MM.1S (cell line): ENCODE measurements at regions not wholly inside any gene's neighbourhood (a gene's known extent, or its start where the extent isn't known, plus 50 kb on each side); places are given as distances from the start of the nearest gene placed in this dataset.

Source experiments
- DNase-seq: peaks from one replicate; pipeline ENCODE4 v3.0.0-alpha.2; 2015
- H2AFZ ChIP-seq: fragments of 300-600 bp; sonication (generic); 2 replicates; pipeline ENCODE4 v1.6.0; 2016; ENCODE audit warnings: antibody characterized with exemption, low read length
- H3F3A ChIP-seq: fragments of 300-600 bp; sonication (generic); 2 replicates; pipeline ENCODE4 v1.6.1; 2016; ENCODE audit warnings: mild to moderate bottlenecking, antibody characterized with exemption, low read length, moderate library complexity, mixed read lengths; ENCODE audit not compliant: insufficient read depth
- H3K27ac ChIP-seq: fragments of 300-600 bp; sonication (generic); 2 replicates; pipeline ENCODE4 v1.5.1; 2016; ENCODE audit warnings: mild to moderate bottlenecking, low read length
- H3K27me3 ChIP-seq: fragments of 300-600 bp; sonication (generic); replicated peaks from 2 replicates; pipeline ENCODE4 v1.6.0; 2016; ENCODE audit warnings: low read length; ENCODE audit not compliant: insufficient read depth
- H3K36me3 ChIP-seq: fragments of 300-600 bp; sonication (generic); replicated peaks from 2 replicates; pipeline ENCODE4 v1.6.1; 2016; ENCODE audit warnings: mild to moderate bottlenecking, low read length, mixed read lengths; ENCODE audit not compliant: insufficient read depth
- H3K4me1 ChIP-seq: fragments of 300-600 bp; sonication (generic); 2 replicates; pipeline ENCODE4 v1.6.1; 2016; ENCODE audit warnings: low read length, mixed read lengths
- H3K4me2 ChIP-seq: fragments of 300-600 bp; sonication (generic); 2 replicates; pipeline ENCODE4 v1.6.0; 2016; ENCODE audit warnings: low read depth, low read length
- H3K4me3 ChIP-seq: fragments of 300-600 bp; sonication (generic); 2 replicates; pipeline ENCODE4 v1.5.1; 2016; ENCODE audit warnings: low read length, mixed read lengths
- H3K79me2 ChIP-seq: fragments of 300-600 bp; sonication (generic); 2 replicates; pipeline ENCODE4 v1.6.1; 2016; ENCODE audit warnings: mixed run types, low read length, mixed read lengths
- H3K9ac ChIP-seq: fragments of 300-600 bp; sonication (generic); 2 replicates; pipeline ENCODE4 v1.6.1; 2016; ENCODE audit warnings: low read length, mixed read lengths
- H3K9me2 ChIP-seq: fragments of 300-600 bp; sonication (generic); replicated peaks from 2 replicates; pipeline ENCODE4 v1.6.1; 2016; ENCODE audit warnings: mild to moderate bottlenecking, low read length, mixed read lengths; ENCODE audit not compliant: insufficient read depth
- H3K9me3 ChIP-seq: fragments of 300-600 bp; sonication (generic); replicated peaks from 2 replicates; pipeline ENCODE4 v1.6.1; 2016; ENCODE audit warnings: mild to moderate bottlenecking, low read length, mixed read lengths; ENCODE audit not compliant: insufficient read depth
- H4K20me1 ChIP-seq: fragments of 300-600 bp; sonication (generic); 2 replicates; pipeline ENCODE4 v1.6.1; 2016; ENCODE audit warnings: mild to moderate bottlenecking, low read length, moderate library complexity, mixed read lengths; ENCODE audit not compliant: insufficient read depth
- EZH2 ChIP-seq: fragments of 300-600 bp; sonication (generic); optimal IDR thresholded peaks from 2 replicates; pipeline ENCODE3; 2017; ENCODE audit warnings: low read depth, mild to moderate bottlenecking, antibody characterized with exemption, low read length, mixed read lengths
- EZH2phosphoT487 ChIP-seq: fragments of 300-600 bp; sonication (generic); IDR thresholded peaks from 2 replicates; pipeline ENCODE4 v1.6.1; 2018; ENCODE audit warnings: antibody characterized with exemption, low read length
- TF ChIP-seq, protein P1 (sequence below): fragments of 300-600 bp; sonication (generic); IDR thresholded peaks from 2 replicates; pipeline ENCODE4 v1.5.1; 2016; ENCODE audit warnings: antibody characterized with exemption, low read length, mixed read lengths

GRCh38 chr2:126750506-126750905 lies 94.5 kb downstream of the GYPC start:
- Histone ChIP-seq H3K27ac (no peak overlapping the region), H3K4me1 (peaks cover 3% of the 10 kb centered on the region; the same call in 1 of the 2 replicates)

GRCh38 chr2:126751477-126751876 lies 95.5 kb downstream of the GYPC start:
- no peak overlapping the region for H3K4me3 ChIP-seq
- H3K9me3 ChIP-seq = no peaks in the 10 kb centered on the region
- H3K9ac ChIP-seq = no peak overlapping the region
- no peak overlapping the region for H3K27ac ChIP-seq
- TF ChIP-seq, protein P1, sequence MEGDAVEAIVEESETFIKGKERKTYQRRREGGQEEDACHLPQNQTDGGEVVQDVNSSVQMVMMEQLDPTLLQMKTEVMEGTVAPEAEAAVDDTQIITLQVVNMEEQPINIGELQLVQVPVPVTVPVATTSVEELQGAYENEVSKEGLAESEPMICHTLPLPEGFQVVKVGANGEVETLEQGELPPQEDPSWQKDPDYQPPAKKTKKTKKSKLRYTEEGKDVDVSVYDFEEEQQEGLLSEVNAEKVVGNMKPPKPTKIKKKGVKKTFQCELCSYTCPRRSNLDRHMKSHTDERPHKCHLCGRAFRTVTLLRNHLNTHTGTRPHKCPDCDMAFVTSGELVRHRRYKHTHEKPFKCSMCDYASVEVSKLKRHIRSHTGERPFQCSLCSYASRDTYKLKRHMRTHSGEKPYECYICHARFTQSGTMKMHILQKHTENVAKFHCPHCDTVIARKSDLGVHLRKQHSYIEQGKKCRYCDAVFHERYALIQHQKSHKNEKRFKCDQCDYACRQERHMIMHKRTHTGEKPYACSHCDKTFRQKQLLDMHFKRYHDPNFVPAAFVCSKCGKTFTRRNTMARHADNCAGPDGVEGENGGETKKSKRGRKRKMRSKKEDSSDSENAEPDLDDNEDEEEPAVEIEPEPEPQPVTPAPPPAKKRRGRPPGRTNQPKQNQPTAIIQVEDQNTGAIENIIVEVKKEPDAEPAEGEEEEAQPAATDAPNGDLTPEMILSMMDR = no peak
- no peak for TF ChIP-seq EZH2
- no peak for TF ChIP-seq EZH2phosphoT487
- no peak for DNase-seq
- H3K36me3 ChIP-seq = no peaks in the 10 kb centered on the region
- H3K79me2 ChIP-seq = no peaks in the 10 kb centered on the region
- H2AFZ ChIP-seq = no peak overlapping the region
- H3K4me2 ChIP-seq = no peak overlapping the region
- peaks cover 3% of the 10 kb centered on the region; the same call in 1 of the 2 replicates for H3K4me1 ChIP-seq
- no peaks in the 10 kb centered on the region for H3K9me2 ChIP-seq
- H3K27me3 ChIP-seq = no peaks in the 10 kb centered on the region
- no peaks in the 10 kb centered on the region for H4K20me1 ChIP-seq
- H3F3A ChIP-seq = no peaks in the 10 kb centered on the region

More at GRCh38 chr2:126750506-126750905, 94.5 kb downstream of the GYPC start:
- Histone ChIP-seq H4K20me1 (no peaks in the 10 kb centered on the region), H3F3A (no peaks in the 10 kb centered on the region), H3K9me3 (no peaks in the 10 kb centered on the region), H3K4me2 (no peak overlapping the region), H3K9me2 (no peaks in the 10 kb centered on the region), H3K27me3 (no peaks in the 10 kb centered on the region), H2AFZ (no peak overlapping the region), H3K4me3 (no peak overlapping the region), H3K9ac (no peak overlapping the region), H3K36me3 (no peaks in the 10 kb centered on the region), H3K79me2 (no peaks in the 10 kb centered on the region)
- peak; percentile 30 for DNase-seq
- TF ChIP-seq, protein P1 = no peak
- TF ChIP-seq EZH2phosphoT487 = no peak
- TF ChIP-seq EZH2 = no peak

GRCh38 chr2:126752876-126753275 lies 96.9 kb downstream of the GYPC start:
- Histone ChIP-seq H3K9ac (no peak overlapping the region), H3K36me3 (no peaks in the 10 kb centered on the region), H3K4me3 (no peak overlapping the region), H2AFZ (no peak overlapping the region), H4K20me1 (no peaks in the 10 kb centered on the region), H3K4me2 (no peak overlapping the region), H3K27me3 (no peaks in the 10 kb centered on the region), H3K9me3 (no peaks in the 10 kb centered on the region), H3K27ac (no peak overlapping the region), H3F3A (no peaks in the 10 kb centered on the region), H3K4me1 (peaks cover 3% of the 10 kb centered on the region; the same call in 1 of the 2 replicates), H3K79me2 (no peaks in the 10 kb centered on the region), H3K9me2 (no peaks in the 10 kb centered on the region)
- TF ChIP-seq EZH2phosphoT487 (no peak), EZH2 (no peak)
- TF ChIP-seq, protein P1 = no peak
- DNase-seq = no peak
